Liver (tissue), 8 donors: ENCODE measurements at regions not wholly inside any gene's neighbourhood (a gene's known extent, or its start where the extent isn't known, plus 50 kb on each side); places are given as distances from the start of the nearest gene placed in this dataset.

ENCODE experiments used
- DNase-seq: peaks from one replicate; pipeline ENCODE4 v3.0.0-alpha.2; 2017; ENCODE audit warnings: low spot score
- H3K27ac ChIP-seq, 2 donors: one replicate each; pipeline ENCODE4 v1.7.0; 2013; ENCODE audit warnings: inconsistent platforms in 2 of 2, low read length in 2 of 2, control low read depth in 1 of 2, low read depth in 1 of 2, mild to moderate bottlenecking in 1 of 2
- H3K27me3 ChIP-seq, 4 donors: one replicate each; pipeline versions ENCODE4 v1.6.1 to v1.7.0; 2013; ENCODE audit warnings: low read length in 3 of 4, inconsistent platforms in 1 of 4, mild to moderate bottlenecking in 1 of 4, moderate library complexity in 1 of 4; ENCODE audit not compliant: control insufficient read depth in 4 of 4, insufficient read depth in 4 of 4
- H3K36me3 ChIP-seq, 4 donors: one replicate each; pipeline versions ENCODE4 v1.6.1 to v1.7.0; 2013; ENCODE audit warnings: low read length in 3 of 4, mild to moderate bottlenecking in 3 of 4, low read depth in 1 of 4, moderate library complexity in 1 of 4; ENCODE audit not compliant: control insufficient read depth in 4 of 4, insufficient read depth in 3 of 4
- H3K4me1 ChIP-seq, 4 donors: one replicate each; pipeline versions ENCODE4 v1.6.1 to v1.7.0; 2013; ENCODE audit warnings: low read length in 3 of 4, mild to moderate bottlenecking in 3 of 4, moderate library complexity in 1 of 4; ENCODE audit not compliant: control insufficient read depth in 4 of 4, insufficient read depth in 4 of 4
- H3K4me3 ChIP-seq, 3 donors: one replicate each; pipeline versions ENCODE4 v1.6.1 to v1.7.0; 2013; ENCODE audit warnings: low read length in 3 of 3, control low read depth in 1 of 3, low read depth in 1 of 3, mild to moderate bottlenecking in 1 of 3
- H3K9ac ChIP-seq, 2 donors: one replicate each; pipeline ENCODE4 v1.7.0; 2013; ENCODE audit warnings: low read length in 2 of 2, mild to moderate bottlenecking in 2 of 2, moderate library complexity in 2 of 2, control low read depth in 1 of 2, low read depth in 1 of 2
- H3K9me3 ChIP-seq, 4 donors: one replicate each; pipeline versions ENCODE4 v1.6.1 to v1.7.0; 2013; ENCODE audit warnings: low read length in 3 of 4; ENCODE audit not compliant: control insufficient read depth in 4 of 4
- FOXA1 ChIP-seq: IDR thresholded peaks from 2 replicates; pipeline ENCODE4 v1.6.1; 2016; ENCODE audit warnings: antibody characterized with exemption
- FOXA2 ChIP-seq: IDR thresholded peaks from 2 replicates; pipeline ENCODE4 v1.6.1; 2016; ENCODE audit warnings: antibody characterized with exemption
- GABPA ChIP-seq, 2 donors: IDR thresholded peaks in 1 of 2; conservative IDR thresholded peaks in 1 of 2; 2 replicates each; pipeline ENCODE4 v1.6.1; 2016; ENCODE audit warnings: antibody characterized with exemption in 2 of 2, mild to moderate bottlenecking in 1 of 2, moderate library complexity in 1 of 2
- HNF4A ChIP-seq, 2 donors: conservative IDR thresholded peaks; 2 replicates each; pipeline ENCODE4 v1.6.1; 2016; ENCODE audit warnings: antibody characterized with exemption in 2 of 2, mild to moderate bottlenecking in 2 of 2
- NR2F2 ChIP-seq: IDR thresholded peaks from 2 replicates; pipeline ENCODE4 v1.6.1; 2016; ENCODE audit warnings: antibody characterized with exemption
- RAD21 ChIP-seq, 2 donors: IDR thresholded peaks; 2 replicates each; pipeline ENCODE4 v1.6.1; 2016; ENCODE audit warnings: antibody characterized with exemption in 2 of 2, mild to moderate bottlenecking in 2 of 2
- RXRA ChIP-seq, 2 donors: IDR thresholded peaks; 2 replicates each; pipeline ENCODE4 v1.6.1; 2017 to 2018; ENCODE audit warnings: antibody characterized with exemption in 2 of 2, mild to moderate bottlenecking in 1 of 2
- SP1 ChIP-seq: IDR thresholded peaks from 2 replicates; pipeline ENCODE4 v1.6.1; 2018; ENCODE audit warnings: antibody characterized with exemption, mild to moderate bottlenecking
- TAF1 ChIP-seq: conservative IDR thresholded peaks from 2 replicates; pipeline ENCODE4 v1.6.1; 2016; ENCODE audit warnings: antibody characterized with exemption, mild to moderate bottlenecking
- YY1 ChIP-seq: IDR thresholded peaks from 2 replicates; pipeline ENCODE4 v1.6.1; 2016; ENCODE audit warnings: antibody characterized with exemption, mild to moderate bottlenecking
- WGBS: extraction: QIAGEN DNeasy Blood & Tissue Kit; methylation state at CpG from one replicate; pipeline ENCODE4 v1.1.7; 2013; 5-methylcytosine and 5-hydroxymethylcytosine counted together
- TF ChIP-seq, protein P1 (sequence below): IDR thresholded peaks from 2 replicates; pipeline ENCODE4 v1.6.1; 2016; ENCODE audit warnings: antibody characterized with exemption, mild to moderate bottlenecking
- TF ChIP-seq, protein P2 (sequence below): fragments of 150-350 bp; IDR thresholded peaks from 2 replicates; pipeline ENCODE4 v1.5.1; 2017; ENCODE audit warnings: improper control_type of control experiment, low read depth, low read length; ENCODE audit not compliant: missing input control
- TF ChIP-seq, protein P3 (sequence below): IDR thresholded peaks from 2 replicates; pipeline ENCODE4 v1.6.1; 2016; ENCODE audit warnings: antibody characterized with exemption
- donor health status: healthy.
- donor health status: healthy.
- donor health status: healthy.
- donor health status: healthy.
- donor health status: healthy.

DNA sequence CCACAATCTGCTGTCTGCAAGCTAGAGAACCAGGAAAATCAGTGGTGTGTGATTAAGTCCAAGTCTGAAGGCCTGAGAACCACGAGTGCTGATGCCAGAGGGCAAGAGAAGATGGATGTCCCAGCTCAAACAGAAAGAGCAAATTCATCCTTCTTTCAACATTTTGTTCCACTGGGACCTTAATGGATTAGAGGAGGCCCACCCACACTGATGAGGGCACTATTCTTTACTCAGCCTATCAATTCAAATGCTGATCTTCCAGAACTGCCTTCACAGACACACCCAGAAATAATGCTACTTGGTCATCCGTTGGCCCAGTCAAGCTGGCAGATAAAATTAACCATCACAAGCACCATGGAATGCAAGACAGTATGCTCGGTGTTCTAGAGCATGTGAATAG, 226.6 kb upstream of the SASH1 start:
- Histone ChIP-seq H3K9ac (no peak overlapping the region), H3K4me1 (no peaks in the 10 kb centered on the region), H3K27ac (no peak overlapping the region), H3K36me3 (no peaks in the 10 kb centered on the region), H3K9me3 (no peaks in the 10 kb centered on the region), H3K4me3 (no peak overlapping the region), H3K27me3 (no peaks in the 10 kb centered on the region)
- 83% methylated on average over 3 of the region's 3 CpGs for WGBS
- TF ChIP-seq FOXA2 (no peak), RAD21 (IDR thresholded peaks at IDR 0.05) (no peak)
- DNase-seq = no peak

DNA sequence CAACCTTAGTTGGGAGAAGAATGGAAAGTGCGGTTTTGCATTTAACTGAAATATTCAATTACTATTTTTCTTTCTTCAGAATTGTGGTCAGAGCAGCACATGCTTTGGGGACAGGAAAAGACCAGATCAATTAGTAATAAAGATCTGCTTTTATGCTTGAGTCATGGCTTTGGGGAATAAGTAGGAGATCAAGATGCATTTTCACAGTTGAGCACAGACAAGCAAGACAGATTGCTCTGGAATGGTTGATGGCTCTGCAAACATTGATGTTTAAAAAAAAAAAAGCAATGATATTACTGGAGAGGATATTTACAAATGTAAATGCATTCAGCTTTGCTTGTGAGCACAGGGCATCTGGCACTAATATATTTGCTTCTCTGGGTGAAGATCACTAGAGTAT, 224.4 kb upstream of the SASH1 start:
- 98% methylated on average over 1 of the region's 1 CpG for WGBS
- H3K27me3 ChIP-seq = no peaks in the 10 kb centered on the region
- H3K9me3 ChIP-seq = no peaks in the 10 kb centered on the region
- DNase-seq = no peak
- TF ChIP-seq, protein P1, sequence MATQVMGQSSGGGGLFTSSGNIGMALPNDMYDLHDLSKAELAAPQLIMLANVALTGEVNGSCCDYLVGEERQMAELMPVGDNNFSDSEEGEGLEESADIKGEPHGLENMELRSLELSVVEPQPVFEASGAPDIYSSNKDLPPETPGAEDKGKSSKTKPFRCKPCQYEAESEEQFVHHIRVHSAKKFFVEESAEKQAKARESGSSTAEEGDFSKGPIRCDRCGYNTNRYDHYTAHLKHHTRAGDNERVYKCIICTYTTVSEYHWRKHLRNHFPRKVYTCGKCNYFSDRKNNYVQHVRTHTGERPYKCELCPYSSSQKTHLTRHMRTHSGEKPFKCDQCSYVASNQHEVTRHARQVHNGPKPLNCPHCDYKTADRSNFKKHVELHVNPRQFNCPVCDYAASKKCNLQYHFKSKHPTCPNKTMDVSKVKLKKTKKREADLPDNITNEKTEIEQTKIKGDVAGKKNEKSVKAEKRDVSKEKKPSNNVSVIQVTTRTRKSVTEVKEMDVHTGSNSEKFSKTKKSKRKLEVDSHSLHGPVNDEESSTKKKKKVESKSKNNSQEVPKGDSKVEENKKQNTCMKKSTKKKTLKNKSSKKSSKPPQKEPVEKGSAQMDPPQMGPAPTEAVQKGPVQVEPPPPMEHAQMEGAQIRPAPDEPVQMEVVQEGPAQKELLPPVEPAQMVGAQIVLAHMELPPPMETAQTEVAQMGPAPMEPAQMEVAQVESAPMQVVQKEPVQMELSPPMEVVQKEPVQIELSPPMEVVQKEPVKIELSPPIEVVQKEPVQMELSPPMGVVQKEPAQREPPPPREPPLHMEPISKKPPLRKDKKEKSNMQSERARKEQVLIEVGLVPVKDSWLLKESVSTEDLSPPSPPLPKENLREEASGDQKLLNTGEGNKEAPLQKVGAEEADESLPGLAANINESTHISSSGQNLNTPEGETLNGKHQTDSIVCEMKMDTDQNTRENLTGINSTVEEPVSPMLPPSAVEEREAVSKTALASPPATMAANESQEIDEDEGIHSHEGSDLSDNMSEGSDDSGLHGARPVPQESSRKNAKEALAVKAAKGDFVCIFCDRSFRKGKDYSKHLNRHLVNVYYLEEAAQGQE = no peak
- TF ChIP-seq, protein P2, sequence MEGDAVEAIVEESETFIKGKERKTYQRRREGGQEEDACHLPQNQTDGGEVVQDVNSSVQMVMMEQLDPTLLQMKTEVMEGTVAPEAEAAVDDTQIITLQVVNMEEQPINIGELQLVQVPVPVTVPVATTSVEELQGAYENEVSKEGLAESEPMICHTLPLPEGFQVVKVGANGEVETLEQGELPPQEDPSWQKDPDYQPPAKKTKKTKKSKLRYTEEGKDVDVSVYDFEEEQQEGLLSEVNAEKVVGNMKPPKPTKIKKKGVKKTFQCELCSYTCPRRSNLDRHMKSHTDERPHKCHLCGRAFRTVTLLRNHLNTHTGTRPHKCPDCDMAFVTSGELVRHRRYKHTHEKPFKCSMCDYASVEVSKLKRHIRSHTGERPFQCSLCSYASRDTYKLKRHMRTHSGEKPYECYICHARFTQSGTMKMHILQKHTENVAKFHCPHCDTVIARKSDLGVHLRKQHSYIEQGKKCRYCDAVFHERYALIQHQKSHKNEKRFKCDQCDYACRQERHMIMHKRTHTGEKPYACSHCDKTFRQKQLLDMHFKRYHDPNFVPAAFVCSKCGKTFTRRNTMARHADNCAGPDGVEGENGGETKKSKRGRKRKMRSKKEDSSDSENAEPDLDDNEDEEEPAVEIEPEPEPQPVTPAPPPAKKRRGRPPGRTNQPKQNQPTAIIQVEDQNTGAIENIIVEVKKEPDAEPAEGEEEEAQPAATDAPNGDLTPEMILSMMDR = no peak
- no peak for TF ChIP-seq RAD21 (IDR thresholded peaks at IDR 0.05)
- TF ChIP-seq FOXA1 = no peak
- no peak for TF ChIP-seq SP1
- TF ChIP-seq YY1 = no peak
- no peak for TF ChIP-seq TAF1
- TF ChIP-seq HNF4A (conservative IDR thresholded peaks at IDR 0.05) = no peak
- no peak for TF ChIP-seq GABPA (IDR thresholded peaks at IDR 0.05 in 1 of 2, conservative IDR thresholded peaks at IDR 0.05 in 1 of 2)
- TF ChIP-seq FOXA2 = no peak
- H3K36me3 ChIP-seq = no peaks in the 10 kb centered on the region
- H3K4me3 ChIP-seq = no peak overlapping the region
- H3K4me1 ChIP-seq = no peaks in the 10 kb centered on the region
- H3K9ac ChIP-seq = no peak overlapping the region
- H3K27ac ChIP-seq = no peak overlapping the region

DNA sequence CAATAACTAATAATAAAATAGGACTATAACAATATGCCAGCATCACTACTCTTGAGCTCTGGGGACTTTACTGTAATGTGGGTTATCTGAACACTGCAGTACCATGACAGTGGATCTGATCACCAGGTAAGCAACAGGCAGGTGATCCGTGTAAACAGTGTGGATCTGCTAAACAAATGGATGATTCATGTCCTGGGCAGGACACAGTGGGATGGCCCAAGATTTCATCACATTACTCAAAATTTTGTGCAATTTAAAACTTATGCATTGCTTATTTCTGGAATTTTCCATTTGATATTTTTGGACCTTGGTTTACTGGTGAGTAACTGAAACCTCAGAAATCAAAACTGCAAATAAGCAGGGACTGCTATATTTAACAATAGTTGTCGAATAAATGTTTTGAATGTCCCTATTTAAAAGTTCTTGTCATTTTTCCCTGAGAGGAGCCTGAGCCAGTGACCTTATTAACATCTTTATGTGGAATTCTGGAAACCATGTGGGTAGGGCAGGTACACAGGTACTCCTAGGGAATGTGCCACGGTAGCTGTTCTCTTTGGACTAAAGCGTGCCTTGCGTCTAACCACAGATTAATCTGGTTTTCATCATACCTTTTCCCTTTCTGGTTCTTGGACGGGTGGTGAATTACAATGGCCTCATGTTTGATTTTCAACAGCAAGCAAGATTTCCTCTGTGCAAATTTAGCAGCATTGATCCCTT, 214.5 kb upstream of the SASH1 start:
- Histone ChIP-seq H3K4me1 (no peaks in the 10 kb centered on the region), H3K27me3 (no peaks in the 10 kb centered on the region), H3K27ac (no peak overlapping the region), H3K4me3 (no peak overlapping the region), H3K9ac (no peak overlapping the region), H3K9me3 (peaks cover 0 to 3% (median 0%) of the 10 kb centered on the region in 4 donors), H3K36me3 (no peaks in the 10 kb centered on the region)
- 84% methylated on average over 6 of the region's 6 CpGs for WGBS
- no peak for DNase-seq
- TF ChIP-seq, protein P2 = no peak
- TF ChIP-seq, protein P1 = no peak
- TF ChIP-seq NR2F2 (no peak), RXRA (IDR thresholded peaks at IDR 0.05) (no peak), HNF4A (conservative IDR thresholded peaks at IDR 0.05) (no peak)
- TF ChIP-seq, protein P3, sequence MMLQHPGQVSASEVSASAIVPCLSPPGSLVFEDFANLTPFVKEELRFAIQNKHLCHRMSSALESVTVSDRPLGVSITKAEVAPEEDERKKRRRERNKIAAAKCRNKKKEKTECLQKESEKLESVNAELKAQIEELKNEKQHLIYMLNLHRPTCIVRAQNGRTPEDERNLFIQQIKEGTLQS = no peak
